Occipital lobe (tissue), 1 donor: ENCODE measurements at regions not wholly inside any gene's neighbourhood (a gene's known extent, or its start where the extent isn't known, plus 50 kb on each side); places are given as distances from the start of the nearest gene placed in this dataset.
"Not testable (repeated sequence)": the region's sequence is repeated elsewhere in the genome, so short reads cannot be mapped to it uniquely, and the experiment has no call there.

Source experiments
- DNase-seq: peaks from one replicate; lab custom pipeline; 2025; lab: John Stamatoyannopoulos, UW

DNA sequence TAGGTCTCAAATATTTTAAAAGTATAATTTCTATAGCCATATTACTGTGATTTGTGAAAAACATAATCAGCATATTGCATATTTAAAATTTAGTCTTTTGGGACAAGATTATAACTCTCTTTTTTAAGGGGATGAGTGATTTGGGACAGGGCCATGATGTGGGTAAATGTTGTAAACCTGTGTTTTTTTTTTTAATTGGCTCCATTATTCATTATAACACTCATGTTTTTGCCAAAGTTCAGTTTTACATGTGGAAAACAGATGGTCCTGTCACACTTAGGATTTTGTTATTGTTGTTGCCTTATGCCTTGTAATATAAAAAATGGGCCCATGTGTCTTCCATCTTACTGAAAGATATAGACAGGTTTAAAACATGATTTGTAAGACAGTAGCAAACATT, 1413.5 kb upstream of the RAG2 start:
- no peak for DNase-seq

DNA sequence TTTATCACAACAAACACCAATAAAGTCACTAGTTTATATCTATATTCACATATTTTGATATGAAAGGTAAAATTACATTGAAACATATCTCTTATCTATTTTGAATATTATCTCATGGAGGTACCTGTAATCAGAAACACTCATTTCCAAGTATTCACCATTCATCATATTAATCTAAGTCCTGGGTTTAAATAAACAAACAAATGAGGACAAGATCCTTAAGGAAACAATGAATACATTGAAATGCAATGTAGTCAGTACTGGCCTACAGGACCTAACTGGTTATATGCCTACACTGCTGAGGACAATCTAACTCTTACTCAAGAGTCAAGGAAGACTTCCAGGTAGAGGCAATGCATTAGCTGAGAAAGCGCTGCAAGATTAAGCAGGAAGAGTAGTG, 1411.9 kb upstream of the RAG2 start:
- no peak for DNase-seq

DNA sequence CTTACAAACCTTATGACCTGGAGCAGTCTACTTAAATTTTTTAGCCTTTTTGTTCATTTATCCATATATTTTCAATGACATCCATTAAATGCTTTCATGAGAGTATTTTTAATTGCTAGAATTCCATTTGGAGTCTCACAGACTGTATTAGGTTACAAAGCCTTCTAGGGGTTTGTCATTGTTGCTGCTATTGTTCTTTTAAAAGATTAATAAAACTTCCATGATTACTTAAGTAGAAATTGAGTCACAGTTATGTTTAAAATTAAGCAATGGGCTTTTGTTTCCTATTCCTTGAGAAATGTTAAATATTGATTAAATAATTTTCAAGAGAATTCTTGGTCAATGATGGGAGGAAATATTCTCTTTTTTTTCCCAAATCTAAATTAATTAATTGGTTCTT, 1408.4 kb upstream of the RAG2 start:
- DNase-seq = no peak

DNA sequence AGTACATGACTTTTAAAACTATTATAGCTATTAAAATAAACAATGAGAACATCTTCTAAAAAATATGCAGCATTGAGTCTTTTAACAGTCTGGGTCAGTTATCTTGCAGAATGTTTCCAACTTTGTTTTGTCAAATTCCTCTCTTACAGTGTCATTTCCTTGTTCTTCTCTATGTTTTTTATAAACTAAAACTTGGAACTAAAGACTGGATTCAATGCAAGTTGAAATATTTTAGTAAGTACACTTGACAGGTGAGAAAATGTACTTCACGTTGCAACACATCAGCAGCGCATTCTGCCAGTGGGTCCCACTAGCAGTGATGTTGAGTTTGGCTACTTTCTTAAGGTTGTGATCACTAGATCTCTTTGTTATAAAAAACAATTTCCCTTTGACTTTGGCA, 1407.6 kb upstream of the RAG2 start:
- DNase-seq = no peak

DNA sequence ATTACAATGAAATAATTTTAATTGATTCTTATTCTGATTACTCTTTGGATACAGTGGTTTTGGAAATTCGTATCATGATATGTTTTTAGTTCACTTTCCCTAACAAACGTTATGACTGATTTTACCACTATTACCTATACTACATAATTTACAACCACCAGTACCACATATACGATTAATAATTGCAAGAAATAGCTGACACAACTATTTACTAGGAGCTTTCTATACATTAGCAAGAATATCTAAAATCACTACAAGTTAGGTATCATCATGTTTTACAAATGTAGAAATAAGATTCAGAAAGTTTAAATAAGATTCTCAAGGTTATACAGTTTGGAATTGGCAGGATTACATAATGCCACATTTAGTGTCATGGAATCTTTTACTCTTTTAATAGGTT, 1401.1 kb upstream of the RAG2 start:
- no peak for DNase-seq

DNA sequence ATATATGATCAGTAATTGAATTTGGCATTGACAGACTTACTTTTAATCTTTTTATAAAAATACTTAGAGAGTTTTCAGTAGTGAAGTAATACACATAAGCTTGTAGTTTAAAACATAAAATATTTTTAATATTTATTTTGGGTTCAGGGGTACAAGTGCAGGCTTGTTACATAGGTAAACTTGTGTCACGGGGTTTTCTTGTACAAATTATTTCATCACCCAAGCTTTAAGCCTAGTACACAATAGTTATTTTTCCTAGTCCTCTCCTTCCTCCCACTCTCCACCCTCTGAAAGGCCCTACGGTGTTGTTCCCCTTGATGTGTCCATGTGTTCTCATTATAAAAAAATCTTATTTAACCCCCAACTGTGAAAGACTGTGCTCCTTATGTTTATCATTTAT, 1397.8 kb upstream of the RAG2 start:
- no peak for DNase-seq

DNA sequence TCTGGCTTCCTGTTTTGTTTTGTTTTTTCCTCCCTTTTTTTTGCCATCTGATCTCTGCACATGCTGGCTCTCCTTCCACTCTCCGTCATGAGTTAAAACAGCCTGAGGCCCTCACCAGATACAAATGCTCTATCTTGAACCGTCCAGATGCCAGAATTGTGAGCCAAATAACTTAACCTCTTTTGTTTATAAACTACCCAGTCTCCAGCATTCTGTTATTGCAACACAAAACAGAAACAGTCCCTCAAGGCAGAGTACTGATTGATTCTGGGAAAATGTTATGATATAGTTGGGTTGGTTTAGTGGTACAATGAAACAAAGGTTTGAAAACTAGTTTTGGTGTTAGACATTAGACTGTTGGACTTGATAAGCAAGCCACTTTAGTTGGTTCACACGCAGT, 1390.0 kb upstream of the RAG2 start:
- no peak for DNase-seq

DNA sequence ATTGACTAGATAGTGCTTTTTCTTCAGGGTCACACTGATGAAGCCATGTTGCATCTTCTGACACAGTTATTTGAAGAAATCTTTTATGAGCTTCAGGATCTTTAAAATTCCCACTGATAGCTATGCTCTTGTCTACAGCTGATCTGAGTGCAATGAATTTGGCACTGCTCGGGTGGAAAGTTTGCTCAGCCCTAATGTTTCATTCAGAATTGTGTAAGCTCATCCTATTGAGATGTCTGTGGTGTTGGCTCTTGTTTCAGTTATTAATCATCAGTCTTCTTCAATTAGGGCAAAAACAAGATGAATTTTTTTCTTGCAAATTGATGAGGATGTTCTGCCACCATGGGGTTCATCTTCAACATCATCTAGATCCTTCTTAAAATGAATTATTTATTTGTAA, 1387.0 kb upstream of the RAG2 start:
- DNase-seq = no peak

DNA sequence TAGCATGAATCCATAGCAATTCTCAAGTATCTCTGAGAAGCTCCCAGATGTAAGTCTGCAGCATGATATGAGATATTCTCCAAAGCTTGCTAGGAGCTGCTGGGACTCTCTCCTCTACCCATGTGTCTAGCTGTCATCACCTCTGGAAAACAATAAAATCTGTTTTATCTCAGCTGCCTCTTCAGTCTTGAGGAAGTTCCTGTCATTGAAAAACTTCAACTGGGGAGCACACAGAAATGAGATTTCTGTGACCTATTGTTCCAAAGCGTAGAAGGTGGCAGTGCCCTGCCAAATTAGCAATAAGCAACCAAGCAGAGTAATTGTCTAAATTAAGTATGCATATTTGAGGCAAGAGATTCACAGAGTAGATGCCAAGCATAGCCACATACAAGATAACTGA, 1380.6 kb upstream of the RAG2 start:
- DNase-seq = no peak

DNA sequence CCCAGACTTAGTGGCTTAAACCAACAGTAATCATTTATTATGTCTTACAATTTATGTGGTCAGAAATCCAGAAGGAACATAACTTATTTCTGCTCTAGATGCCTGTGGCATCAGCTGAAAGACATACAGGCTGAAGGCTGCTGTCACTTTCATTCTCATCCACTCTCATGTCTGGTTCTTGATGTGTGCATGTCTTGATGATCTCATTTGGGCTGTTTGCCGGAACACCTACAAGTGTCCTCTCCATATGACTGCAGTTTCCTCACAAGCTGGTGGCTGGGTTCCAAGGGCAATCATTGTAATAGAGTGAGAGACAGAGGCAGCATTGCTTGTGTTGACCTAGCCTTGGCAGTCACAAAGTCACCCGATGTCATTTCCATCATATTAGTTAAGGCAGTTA, 1375.9 kb upstream of the RAG2 start:
- DNase-seq = no peak

DNA sequence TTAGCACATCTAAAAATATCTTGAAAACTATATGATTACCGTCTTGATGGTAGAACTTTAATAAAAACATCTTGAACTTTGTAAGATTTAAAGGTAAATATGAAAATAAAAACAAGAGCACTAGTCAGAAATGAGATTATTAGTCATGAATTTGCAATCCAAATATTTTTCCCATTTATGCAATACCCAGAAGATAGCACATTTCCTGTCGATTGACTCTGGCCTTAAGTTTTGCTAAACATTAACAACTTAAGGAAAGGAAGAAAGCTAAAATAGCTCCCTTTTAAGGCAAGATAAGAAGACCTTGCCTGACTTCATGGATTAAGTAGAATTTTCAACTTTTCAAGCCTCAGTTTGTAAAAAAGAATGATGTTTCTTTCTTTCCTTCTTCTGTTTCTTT, 1374.7 kb upstream of the RAG2 start:
- DNase-seq = no peak

DNA sequence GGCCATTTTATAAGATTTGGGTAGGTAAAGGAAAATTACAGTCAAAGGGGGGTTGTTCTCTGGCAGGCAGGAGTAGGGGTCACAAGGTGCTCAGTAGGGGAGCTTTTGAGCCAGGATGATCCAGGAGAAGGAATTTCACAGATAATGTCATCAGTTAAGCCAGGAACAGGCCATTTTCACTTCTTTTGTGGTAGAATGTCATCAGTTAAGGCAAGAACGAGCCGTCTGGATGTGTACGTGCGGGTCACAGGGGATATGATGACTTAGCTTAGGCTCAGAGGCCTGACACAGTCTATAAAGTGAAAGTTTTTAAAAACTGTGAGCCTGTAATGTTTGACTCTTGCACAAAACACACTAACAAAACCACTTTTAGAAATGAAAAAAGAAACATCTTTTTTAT, 1371.3 kb upstream of the RAG2 start:
- not testable (repeated sequence) for DNase-seq

DNA sequence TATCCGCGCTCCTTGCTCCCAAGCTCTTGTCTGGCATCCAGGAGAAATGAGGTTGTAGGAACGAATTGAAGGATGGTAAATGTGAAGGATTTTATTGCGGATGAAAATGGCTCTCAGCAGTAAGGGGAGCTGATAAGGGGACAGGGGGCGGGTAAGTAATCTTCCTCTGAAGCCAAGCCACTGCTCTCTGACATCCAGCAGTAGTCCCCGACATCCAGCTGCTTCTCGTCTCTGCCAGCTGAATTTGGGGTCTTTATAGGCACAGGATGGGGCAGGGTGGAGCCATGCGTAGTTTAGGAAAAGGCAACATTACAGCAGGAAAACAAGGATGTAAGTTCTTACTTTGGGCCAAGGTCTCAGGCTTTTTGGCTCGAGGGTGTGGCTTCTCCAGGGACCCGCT, 1370.1 kb upstream of the RAG2 start:
- DNase-seq = no peak

DNA sequence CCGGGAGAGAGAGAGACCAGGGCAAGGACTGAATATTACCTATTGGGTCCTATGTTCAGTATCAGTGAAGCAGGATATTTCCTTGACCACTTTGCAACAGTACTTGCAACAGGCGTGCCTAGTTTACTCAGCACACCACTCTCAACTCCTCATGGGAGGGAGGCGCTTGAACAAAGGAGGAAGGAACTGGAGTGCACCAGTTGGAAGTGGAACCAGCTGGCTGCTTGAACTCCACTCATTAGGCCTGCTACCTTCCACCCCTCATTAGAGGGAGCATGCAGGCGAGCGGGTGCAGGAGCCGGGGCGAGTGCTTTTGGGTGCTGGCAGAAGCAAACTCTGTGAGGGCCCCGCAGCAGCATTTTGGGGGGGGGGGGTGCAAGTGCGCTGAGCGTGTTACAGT, 1369.6 kb upstream of the RAG2 start:
- DNase-seq = no peak

DNA sequence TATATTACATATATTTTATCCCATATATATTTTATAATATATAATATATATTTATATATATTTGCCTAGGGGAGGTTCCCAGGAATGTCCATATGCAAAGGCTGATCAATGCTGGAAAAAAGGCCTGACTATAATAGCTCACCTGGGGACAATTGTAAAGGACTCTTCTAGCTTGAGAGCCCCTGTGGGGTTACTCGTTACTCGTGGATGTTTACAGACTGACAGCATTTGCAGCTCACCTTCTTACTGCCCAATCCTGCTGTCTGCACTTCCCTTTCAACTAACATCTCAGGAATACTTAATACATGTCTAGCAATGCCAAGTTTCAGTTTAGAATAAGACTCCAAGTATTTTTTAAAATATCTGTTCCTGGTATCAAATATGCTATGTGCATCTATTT, 1365.4 kb upstream of the RAG2 start:
- DNase-seq = no peak

DNA sequence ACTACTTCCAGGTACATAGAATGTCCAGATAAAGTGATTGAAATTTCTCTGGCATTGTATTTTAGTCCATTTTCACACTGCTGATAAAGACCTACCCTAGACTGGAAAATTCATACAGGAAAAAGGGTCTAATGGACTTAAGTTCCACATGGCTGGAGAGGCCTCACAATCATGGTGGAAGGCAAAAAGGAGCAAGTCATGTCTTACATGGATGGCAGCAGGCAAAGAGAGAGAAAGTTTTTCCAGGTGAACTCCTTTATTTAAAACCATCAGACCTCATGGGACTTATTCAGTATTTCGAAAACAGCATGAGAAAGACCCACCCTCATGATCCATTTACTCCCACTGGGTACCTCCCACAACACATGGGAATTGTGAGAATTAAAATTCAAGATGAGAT, 1359.7 kb upstream of the RAG2 start:
- DNase-seq = no peak

DNA sequence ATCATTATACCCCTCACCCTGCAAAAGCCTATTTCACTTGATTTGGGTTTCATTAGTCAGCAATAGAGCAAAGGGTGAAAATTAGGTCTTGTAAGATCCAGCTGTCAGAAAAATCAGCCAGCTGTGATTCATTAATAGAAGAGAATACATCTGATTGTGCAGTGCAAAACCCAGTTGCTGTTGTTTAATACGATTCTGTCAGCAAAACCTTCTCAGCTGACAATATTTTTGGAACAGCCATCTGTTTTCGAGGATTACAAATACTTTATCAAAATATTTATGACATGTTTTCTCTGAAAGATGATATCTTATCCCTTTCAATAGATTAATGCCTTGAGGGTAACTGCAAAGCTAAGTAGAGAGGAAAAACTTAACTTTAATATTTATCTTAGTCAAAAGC, 1354.0 kb upstream of the RAG2 start:
- DNase-seq = no peak

DNA sequence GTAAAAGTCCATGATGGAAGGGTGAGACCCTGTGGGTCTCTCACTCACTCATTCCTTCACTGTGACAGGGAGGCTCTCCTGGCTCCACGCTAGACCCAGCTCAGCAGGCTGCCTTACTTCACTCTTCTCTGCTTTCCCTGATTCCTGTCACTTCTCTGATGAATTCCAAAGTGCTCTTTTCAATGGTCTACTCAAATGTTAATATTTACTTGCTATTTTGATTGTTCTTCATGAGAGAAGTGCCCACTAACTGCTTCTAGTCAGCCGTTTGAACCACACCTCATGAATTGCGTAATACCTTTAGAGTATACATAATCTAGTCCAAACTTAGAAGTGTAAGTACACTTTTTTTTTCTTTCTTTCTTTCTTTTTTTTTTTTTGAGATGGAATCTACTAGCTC, 1350.2 kb upstream of the RAG2 start:
- DNase-seq = no peak

DNA sequence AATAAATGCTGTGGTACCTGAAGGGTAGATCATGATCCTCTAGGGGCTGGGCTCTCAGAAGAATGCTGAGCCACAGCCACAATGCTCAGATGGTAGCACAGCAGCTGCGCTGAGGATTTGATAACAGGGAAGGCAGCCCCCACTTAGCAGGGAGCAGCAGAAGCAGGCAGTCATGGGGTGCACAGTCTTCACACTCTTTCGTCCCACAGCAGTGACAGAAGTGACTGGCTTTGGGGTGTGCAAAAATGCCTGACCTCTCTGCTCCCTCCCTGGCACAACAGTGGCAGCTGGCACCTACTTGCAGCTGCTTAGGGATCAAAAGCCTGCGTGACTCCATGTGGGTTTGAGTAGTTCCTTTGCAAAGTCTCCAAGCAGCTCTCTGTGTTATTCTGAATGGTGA, 1349.8 kb upstream of the RAG2 start:
- no peak for DNase-seq

DNA sequence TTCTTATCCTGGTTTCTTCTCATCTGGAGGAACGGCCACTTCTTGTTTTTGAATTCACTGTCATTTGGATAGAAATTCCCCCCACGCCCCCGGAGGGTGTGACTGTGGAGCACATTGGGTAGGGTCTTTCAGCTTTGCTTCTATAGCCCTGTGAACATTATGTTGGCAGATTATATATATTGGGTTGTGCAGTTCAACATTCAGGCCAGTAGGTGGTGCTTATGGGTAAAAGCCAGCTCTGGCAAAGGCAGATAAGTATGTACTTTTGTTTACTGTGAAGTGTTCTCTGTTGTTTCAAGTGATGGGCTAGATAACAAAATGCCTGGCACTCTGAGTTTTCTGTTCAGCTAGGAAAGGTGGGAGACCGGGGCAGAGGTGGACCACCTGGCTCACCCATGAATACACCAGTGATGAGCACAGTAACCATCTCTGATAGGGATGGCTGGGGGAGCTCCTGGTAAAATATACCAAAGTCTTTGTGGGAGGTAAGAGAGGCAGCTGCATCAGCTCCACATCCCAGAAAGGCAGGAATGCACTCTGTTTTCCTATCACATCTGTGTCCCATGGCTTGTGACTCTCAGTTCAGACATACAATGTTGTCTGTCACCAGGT, 1348.2 kb upstream of the RAG2 start:
- no peak for DNase-seq

DNA sequence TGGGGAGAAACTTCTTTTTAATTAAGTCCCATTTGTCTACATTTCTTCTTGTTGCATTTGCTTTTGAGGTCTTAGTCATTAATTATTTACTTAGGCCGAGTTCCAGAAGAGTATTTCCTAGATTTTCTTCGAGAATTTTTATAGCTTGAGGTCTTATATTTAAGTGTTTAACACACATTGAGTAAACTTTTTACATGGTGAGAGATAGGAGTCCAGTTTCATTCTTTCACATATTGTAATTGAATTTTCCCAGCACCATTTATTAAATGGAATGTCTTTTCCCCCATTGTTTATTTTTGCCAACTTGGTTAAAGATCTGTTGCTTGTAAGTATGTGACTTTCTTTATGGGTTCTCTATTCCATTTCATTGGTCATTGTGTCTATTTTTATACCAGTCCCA, 1344.0 kb upstream of the RAG2 start:
- DNase-seq = no peak

DNA sequence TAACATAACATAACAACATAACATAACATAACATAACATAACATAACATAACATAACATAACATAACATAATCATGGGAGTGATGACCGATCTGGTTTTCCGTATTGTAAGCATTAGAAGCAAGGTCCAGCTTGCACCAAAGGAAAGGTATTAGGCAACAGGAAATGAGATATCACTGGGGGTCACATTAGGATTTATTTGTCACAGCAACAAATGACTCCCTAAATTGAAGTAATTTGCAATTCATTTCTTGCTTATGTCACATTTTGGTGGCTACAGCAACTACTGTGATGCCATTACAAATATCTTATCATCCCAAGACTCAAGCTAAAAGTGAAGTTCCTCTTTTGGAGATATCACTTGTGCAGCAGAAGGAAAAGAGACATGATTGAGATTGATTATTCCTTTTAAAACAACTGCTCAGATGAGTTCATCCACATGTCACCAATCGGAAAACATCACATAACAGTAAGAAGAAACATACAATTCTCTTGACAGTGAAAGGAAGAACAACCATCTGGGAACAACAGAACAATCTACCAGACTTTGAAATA, 1331.1 kb upstream of the RAG2 start:
- no peak for DNase-seq

DNA sequence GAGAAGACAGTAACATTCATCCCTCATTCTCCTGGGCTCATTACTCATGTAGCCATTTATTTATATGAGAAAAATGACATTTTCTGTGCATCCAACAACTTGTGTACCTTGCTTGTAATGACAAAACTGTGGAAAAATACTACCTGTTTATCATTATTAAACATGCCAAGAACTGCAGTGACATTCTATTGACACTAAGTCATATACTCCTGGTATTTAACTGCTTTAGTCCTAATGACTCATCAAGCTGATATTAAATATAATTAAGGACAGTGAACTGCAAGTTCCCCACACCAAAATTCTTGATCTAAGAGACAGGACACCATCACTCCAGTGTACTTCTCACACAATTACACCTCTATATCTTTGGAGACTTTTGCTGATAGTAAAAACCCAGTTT, 1328.7 kb upstream of the RAG2 start:
- no peak for DNase-seq

DNA sequence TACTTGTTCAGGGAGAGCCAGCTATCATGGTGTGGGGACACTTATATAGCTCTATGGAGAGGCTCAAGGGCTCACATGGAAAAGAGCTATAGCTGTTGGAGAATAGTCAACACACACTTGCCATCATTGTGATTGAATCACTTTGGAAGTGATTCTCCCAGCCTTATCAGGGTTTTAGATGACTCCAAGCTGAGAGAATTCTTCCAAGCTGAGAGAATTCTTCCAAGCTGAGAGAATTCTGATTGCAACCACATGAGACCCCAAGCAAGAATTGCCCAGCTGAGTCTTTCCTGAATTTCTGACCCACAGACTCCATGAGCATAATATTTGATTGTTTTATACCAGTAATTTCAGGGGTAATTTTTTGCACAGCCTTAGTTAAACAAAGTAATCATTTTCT, 1318.3 kb upstream of the RAG2 start:
- DNase-seq = no peak
